GM12878 (cell line): ENCODE measurements at regions not wholly inside any gene's neighbourhood (a gene's known extent, or its start where the extent isn't known, plus 50 kb on each side); places are given as distances from the start of the nearest gene placed in this dataset.

Experiments used
- ATAC-seq: fragments of 200-7000 bp; cut with Tn5 transposase; 3 replicates; pipeline ENCODE4 v1.9.1; 2020; ENCODE audit warnings: mild to moderate bottlenecking, moderate library complexity
- BruUV-seq: library from RNA; stranded (reverse); fragments of 400-500 nt; replicated peaks from 2 replicates; lab custom pipeline; 2021; lab: Mats Ljungman, UMichigan
- CTCF ChIA-PET: fragments of 300-600 bp; sonication (Branson Sonifier 250); formaldehyde crosslinking; extraction: SDS; loops from one replicate; lab custom pipeline; 2021; ENCODE audit warnings: inconsistent platforms; lab: Yijun Ruan, JAX
- POLR2A ChIA-PET: fragments of 350-600 bp; formaldehyde crosslinking; extraction: SDS; loops from one replicate; lab custom pipeline; 2021; ENCODE audit warnings: inconsistent platforms; lab: Charles Lee
- RAD21 ChIA-PET: fragments of 300-600 bp; sonication (Branson Sonifier 250); formaldehyde crosslinking; loops from one replicate; lab custom pipeline; 2023; ENCODE audit warnings: antibody characterized with exemption; ENCODE audit not compliant: unreplicated experiment; lab: Charles Lee
- SMC1A ChIA-PET: fragments of 300-600 bp; sonication (Branson Sonifier 250); formaldehyde crosslinking; loops from one replicate; lab custom pipeline; 2023; ENCODE audit not compliant: unreplicated experiment, uncharacterized antibody; lab: Charles Lee
- DNase-seq: peaks from one replicate; pipeline ENCODE4 v3.0.0-alpha.2; 2011; ENCODE audit warnings: low read depth, low spot score
- FAIRE-seq: peaks from 3 replicates; lab custom pipeline; 2011; peaks lifted over from hg19 to GRCh38; lab: Jason Lieb, UNC
- H2AFZ ChIP-seq: 2 replicates; pipeline ENCODE4 v1.6.0; 2011; ENCODE audit warnings: low read depth, low read length, control low read depth; ENCODE audit not compliant: control insufficient read depth
- H3K27ac ChIP-seq: 2 replicates; pipeline ENCODE4 v1.5.1; 2011; ENCODE audit warnings: control low read depth; ENCODE audit not compliant: control insufficient read depth, insufficient read depth
- H3K27me3 ChIP-seq, 2 experiments: replicated peaks in 1 of 2; 2 replicates each; pipeline versions ENCODE4 v1.6.0 to v1.6.1; 2011; ENCODE audit warnings: low read length in 1 of 2; ENCODE audit not compliant: control insufficient read depth in 2 of 2, insufficient read depth in 2 of 2
- H3K36me3 ChIP-seq, 2 experiments: 2 replicates each; pipeline ENCODE4 v1.5.1; 2011; ENCODE audit warnings: low read length in 1 of 2; ENCODE audit not compliant: control insufficient read depth in 2 of 2, insufficient read depth in 2 of 2
- H3K4me1 ChIP-seq: 2 replicates; pipeline ENCODE4 v1.6.1; 2011; ENCODE audit warnings: mild to moderate bottlenecking, low read length, moderate library complexity, mixed read lengths; ENCODE audit not compliant: control insufficient read depth, insufficient read depth
- H3K4me2 ChIP-seq: 2 replicates; pipeline ENCODE4 v1.6.0; 2011; ENCODE audit warnings: control low read depth; ENCODE audit not compliant: control insufficient read depth, insufficient read depth
- H3K4me3 ChIP-seq: fragments of 200-600 bp; sonication (generic); 2 replicates; pipeline ENCODE4 v1.5.1; 2016
- H3K79me2 ChIP-seq: 2 replicates; pipeline ENCODE4 v1.6.0; 2011; ENCODE audit warnings: low read length; ENCODE audit not compliant: control insufficient read depth, insufficient read depth
- H3K9ac ChIP-seq: 2 replicates; pipeline ENCODE4 v1.8.0; 2011; ENCODE audit warnings: low read length, control low read depth, mixed read lengths; ENCODE audit not compliant: control insufficient read depth, insufficient read depth
- H3K9me3 ChIP-seq: replicated peaks from 3 replicates; pipeline ENCODE4 v1.5.1; 2011; ENCODE audit warnings: mild to moderate bottlenecking, low read length; ENCODE audit not compliant: control insufficient read depth, insufficient read depth
- H4K20me1 ChIP-seq: 2 replicates; pipeline ENCODE4 v1.6.0; 2011; ENCODE audit not compliant: control insufficient read depth, insufficient read depth
- BCL3 ChIP-seq: IDR thresholded peaks from 2 replicates; pipeline ENCODE4 v1.6.1; 2011; ENCODE audit warnings: borderline replicate concordance, low read depth, mild to moderate bottlenecking, moderate library complexity, low read length; ENCODE audit not compliant: insufficient read depth, poor library complexity, severe bottlenecking
- IKZF1 ChIP-seq: fragments of 450-650 bp; conservative IDR thresholded peaks from 2 replicates; pipeline ENCODE4 v1.6.1; 2017; ENCODE audit warnings: antibody characterized with exemption, mild to moderate bottlenecking
- MTA3 ChIP-seq: IDR thresholded peaks from 2 replicates; pipeline ENCODE4 v1.6.1; 2012; ENCODE audit warnings: low read length, inconsistent platforms, borderline replicate concordance
- MYB ChIP-seq: fragments of 150-350 bp; IDR thresholded peaks from 2 replicates; pipeline ENCODE4 v1.6.1; 2014; ENCODE audit warnings: mild to moderate bottlenecking, low read depth, low read length, borderline replicate concordance
- NBN ChIP-seq: fragments of 450-650 bp; IDR thresholded peaks from 2 replicates; pipeline ENCODE4 v1.6.1; 2016
- POLR2AphosphoS2 ChIP-seq: IDR thresholded peaks from 2 replicates; pipeline ENCODE4 v1.6.1; 2011; ENCODE audit warnings: low read depth, mild to moderate bottlenecking, low read length, improper control_type of control experiment, moderate library complexity
- ZNF274 ChIP-seq: IDR thresholded peaks from one replicate; pipeline ENCODE4 v1.8.0; 2011; ENCODE audit not compliant: insufficient read length, insufficient read depth
- WGBS: methylation state at CpG from one replicate; pipeline ENCODE4 v1.1.6; 2016; ENCODE audit warnings: low lambda C conversion rate; ENCODE audit not compliant: insufficient replicate concordance, insufficient coverage; ENCODE audit errors: missing lambda C conversion rate; 5-methylcytosine and 5-hydroxymethylcytosine counted together
- in situ Hi-C: fragments of 300-500 bp; cut with MboI; formaldehyde crosslinking; loops from 9 replicates; pipeline ENCODE4 v1.14.3; 2018; ENCODE audit warnings: mixed read lengths
- intact Hi-C: fragments of 100-400 bp; cut with micrococcal nuclease; formaldehyde crosslinking; loops from one replicate; pipeline ENCODE4 v1.14.2; 2022; ENCODE audit not compliant: unreplicated experiment

GRCh38 chr9:82234160-82234943 lies 245.8 kb downstream of the SPATA31D1 start:
- no peak for FAIRE-seq
- no peak overlapping the region for H3K4me3 ChIP-seq
- no peaks in the 10 kb centered on the region for H3K4me1 ChIP-seq
- no peak for ATAC-seq
- WGBS, result 0% methylated on average over 4 of the region's 4 CpGs
- no peak for TF ChIP-seq POLR2AphosphoS2
- TF ChIP-seq IKZF1, result no peak
- TF ChIP-seq MYB, result no peak
- no peak for TF ChIP-seq ZNF274
- no peak for TF ChIP-seq NBN
- TF ChIP-seq MTA3, result no peak
- no peak for TF ChIP-seq BCL3
- H3K27me3 ChIP-seq, result no peaks in the 10 kb centered on the region
- H3K4me2 ChIP-seq, result no peak overlapping the region
- H3K36me3 ChIP-seq, result no peaks in the 10 kb centered on the region
- POLR2A ChIA-PET, result no interaction called here
- no peak for DNase-seq
- no peaks in the 10 kb centered on the region for H3K79me2 ChIP-seq
- intact Hi-C loops, result no loop called here
- no peak overlapping the region for H2AFZ ChIP-seq
- no peaks in the 10 kb centered on the region for H3K9me3 ChIP-seq
- H4K20me1 ChIP-seq, result no peaks in the 10 kb centered on the region
- H3K9ac ChIP-seq, result no peak overlapping the region
- BruUV-seq, result no TSS peak
- in situ Hi-C loops, result no loop called here
- no peak overlapping the region for H3K27ac ChIP-seq
- SMC1A ChIA-PET, result no interaction called here
- RAD21 ChIA-PET, result no interaction called here
- CTCF ChIA-PET, result no interaction called here
